Stimulated activated effector memory CD8-positive, alpha-beta T cell treated with anti-CD3 and anti-CD28 coated beads, Interleukin-12 subunit alpha, Interleukin-12 subunit beta, amount 100 ng/mL, for 72 hours (primary cell): ENCODE measurements at regions not wholly inside any gene's neighbourhood (a gene's known extent, or its start where the extent isn't known, plus 50 kb on each side); places are given as distances from the start of the nearest gene placed in this dataset.

Source experiments
- ATAC-seq: fragments of 150-1000 bp; cut with Tn5 transposase; 2 replicates; pipeline ENCODE4 v1.10.0; 2021
- DNase-seq, 2 donors: peaks; one replicate each; pipeline ENCODE4 v3.0.0; 2021 to 2022; ENCODE audit warnings: low spot score in 2 of 2
- H3K27ac Mint-ChIP-seq: one replicate; pipeline ENCODE4 v1.8.0; 2022; ENCODE audit warnings: mild to moderate bottlenecking, mixed read lengths
- H3K36me3 Mint-ChIP-seq: one replicate; pipeline ENCODE4 v1.8.0; 2022; ENCODE audit warnings: mild to moderate bottlenecking, mixed read lengths
- H3K4me1 Mint-ChIP-seq: one replicate; pipeline ENCODE4 v1.8.0; 2022; ENCODE audit warnings: mixed read lengths
- H3K4me3 Mint-ChIP-seq: one replicate; pipeline ENCODE4 v1.8.0; 2022; ENCODE audit warnings: mild to moderate bottlenecking, mixed read lengths
- H3K9me3 Mint-ChIP-seq: one replicate; pipeline ENCODE4 v1.8.0; 2022; ENCODE audit warnings: mixed read lengths

DNA sequence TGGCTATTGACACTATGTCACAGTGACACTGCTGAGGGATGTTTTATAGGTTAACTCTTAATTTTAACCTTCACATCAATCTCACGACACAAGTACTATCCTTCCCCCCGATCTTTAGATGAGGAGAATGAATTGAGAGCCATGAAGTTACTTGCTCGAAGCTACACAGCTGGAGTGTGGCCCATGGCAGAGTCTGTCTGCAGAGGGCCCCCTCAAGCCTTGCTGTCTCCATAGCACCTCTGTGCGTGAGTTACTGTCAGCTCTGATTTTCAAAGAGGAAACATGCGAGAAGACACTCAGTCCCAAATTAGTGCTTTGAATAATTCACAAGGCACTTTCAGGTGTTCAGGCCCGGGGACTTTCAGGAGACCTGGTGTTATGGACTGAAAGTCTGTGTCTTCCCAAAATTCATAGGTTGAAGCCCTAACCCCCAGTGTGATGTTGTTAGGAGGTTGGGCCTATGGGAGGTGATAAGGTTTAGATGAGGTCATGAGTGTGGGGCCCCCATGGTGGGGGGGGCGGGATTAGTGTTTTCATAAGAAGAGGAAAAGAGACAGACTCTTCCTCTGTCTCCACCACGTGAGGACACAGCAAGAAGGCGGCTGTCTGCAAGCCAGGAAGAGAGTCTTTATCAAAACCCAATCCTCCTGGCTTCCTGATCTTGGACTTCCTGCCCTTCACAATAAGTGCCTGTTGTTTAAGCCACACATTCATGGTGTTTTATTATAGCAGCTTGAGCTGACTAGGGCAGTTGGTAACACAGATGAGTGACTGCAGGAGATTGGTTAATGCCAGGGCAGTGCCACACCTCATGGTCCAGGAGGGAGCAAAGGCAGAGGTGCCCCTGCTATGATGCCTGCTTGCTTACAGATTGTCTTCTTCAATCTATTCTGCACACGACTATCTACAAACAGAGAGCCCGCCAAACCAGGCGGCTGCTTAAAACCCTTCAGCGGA is 281.8 kb downstream of the HAPSTR1 start:
- DNase-seq (no peak), ATAC-seq (no peak)
- Mint-ChIP-seq H3K36me3 (no peaks in the 10 kb centered on the region), H3K4me3 (no peak overlapping the region), H3K4me1 (no peaks in the 10 kb centered on the region), H3K27ac (no peak overlapping the region), H3K9me3 (no peaks in the 10 kb centered on the region)

- no peak for DNase-seq
- no peak overlapping the region for H3K4me3 Mint-ChIP-seq
- H3K27ac Mint-ChIP-seq = no peak overlapping the region
- no peaks in the 10 kb centered on the region for H3K36me3 Mint-ChIP-seq
- no peak for ATAC-seq
- H3K9me3 Mint-ChIP-seq = no peaks in the 10 kb centered on the region
- no peaks in the 10 kb centered on the region for H3K4me1 Mint-ChIP-seq
Observed at GRCh38 chr16:9374061-9374460, 282.6 kb downstream of the HAPSTR1 start.

DNA sequence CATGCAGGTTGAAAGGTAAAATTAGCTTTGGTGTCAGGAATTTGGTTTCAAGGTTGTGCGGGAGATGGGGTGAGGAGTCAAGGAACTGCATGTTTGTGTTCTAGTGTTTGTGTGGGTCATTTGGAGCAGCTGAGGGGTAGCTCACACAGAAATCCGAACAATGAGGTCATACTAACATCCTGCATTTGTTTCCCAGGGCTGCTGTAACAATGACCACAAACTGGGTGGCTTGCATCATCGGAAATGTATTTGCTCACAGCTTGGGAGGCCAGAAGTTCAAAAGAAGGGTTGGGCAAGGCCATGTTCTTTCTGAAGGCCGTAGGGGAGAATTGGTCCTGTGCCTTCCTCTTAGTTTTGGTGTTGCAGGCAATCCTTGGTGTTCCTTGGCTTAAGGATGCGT is 287.4 kb downstream of the HAPSTR1 start:
- Mint-ChIP-seq H3K9me3 (peaks cover 2% of the 10 kb centered on the region), H3K4me3 (no peak overlapping the region), H3K4me1 (no peaks in the 10 kb centered on the region), H3K27ac (no peak overlapping the region), H3K36me3 (no peaks in the 10 kb centered on the region)
- ATAC-seq (no peak), DNase-seq (no peak)

- Mint-ChIP-seq H3K27ac (no peak overlapping the region), H3K36me3 (no peaks in the 10 kb centered on the region), H3K9me3 (peaks cover 3% of the 10 kb centered on the region), H3K4me3 (no peak overlapping the region), H3K4me1 (no peaks in the 10 kb centered on the region)
- no peak for DNase-seq
- no peak for ATAC-seq
Observed at GRCh38 chr16:9380221-9380620, 288.8 kb downstream of the HAPSTR1 start.

GRCh38 chr16:9381399-9381798 is 290.0 kb downstream of the HAPSTR1 start:
- Mint-ChIP-seq H3K4me1 (no peaks in the 10 kb centered on the region), H3K4me3 (no peak overlapping the region), H3K36me3 (no peaks in the 10 kb centered on the region), H3K9me3 (peaks cover 5% of the 10 kb centered on the region), H3K27ac (no peak overlapping the region)
- no peak for DNase-seq
- no peak for ATAC-seq

DNA sequence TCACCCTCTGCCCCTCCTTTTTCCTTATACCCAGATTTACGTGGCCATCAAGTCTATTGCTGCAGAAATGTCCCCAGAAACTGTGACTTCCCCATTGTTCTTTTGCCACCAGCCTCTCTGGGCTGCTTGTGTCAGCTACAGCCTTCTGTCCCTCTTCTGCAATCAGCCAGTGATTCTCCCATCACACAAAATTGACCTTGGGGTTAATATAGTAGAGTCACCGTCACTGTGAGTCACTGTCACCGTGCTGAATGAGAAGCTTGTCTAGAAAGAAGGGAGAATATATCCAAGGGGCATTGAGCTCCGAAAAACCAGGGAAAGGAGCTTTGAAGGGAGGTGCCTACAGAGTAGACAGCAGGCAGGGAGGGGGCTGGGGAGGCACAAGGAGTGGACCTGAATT is 290.5 kb downstream of the HAPSTR1 start:
- no peak overlapping the region for H3K27ac Mint-ChIP-seq
- H3K9me3 Mint-ChIP-seq = peaks cover 5% of the 10 kb centered on the region
- no peak for DNase-seq
- no peaks in the 10 kb centered on the region for H3K4me1 Mint-ChIP-seq
- no peaks in the 10 kb centered on the region for H3K36me3 Mint-ChIP-seq
- ATAC-seq = no peak
- H3K4me3 Mint-ChIP-seq = no peak overlapping the region

DNA sequence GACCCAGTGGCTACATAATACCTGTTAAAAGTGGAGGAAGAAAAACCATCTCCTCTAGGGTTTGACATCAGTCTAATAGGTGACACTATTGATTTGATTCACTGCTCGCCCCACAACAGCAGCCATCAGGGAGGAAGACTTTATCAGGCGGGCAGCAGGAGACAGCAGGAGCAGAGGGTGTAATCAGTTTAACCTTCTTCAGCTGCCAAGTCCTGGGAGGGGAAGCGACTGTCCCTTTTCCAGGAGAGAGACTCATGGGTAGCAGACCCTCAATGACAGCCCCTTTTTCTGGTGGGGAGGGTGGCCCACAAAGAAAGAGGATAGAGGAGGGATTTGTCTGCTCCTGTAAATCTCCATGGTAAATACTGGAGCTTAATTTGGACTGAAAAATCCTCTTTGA is 291.8 kb downstream of the HAPSTR1 start:
- no peak overlapping the region for H3K4me3 Mint-ChIP-seq
- no peak overlapping the region for H3K27ac Mint-ChIP-seq
- H3K36me3 Mint-ChIP-seq = no peaks in the 10 kb centered on the region
- DNase-seq (no peak), ATAC-seq (no peak)
- H3K9me3 Mint-ChIP-seq = peaks cover 10% of the 10 kb centered on the region
- no peaks in the 10 kb centered on the region for H3K4me1 Mint-ChIP-seq

DNA sequence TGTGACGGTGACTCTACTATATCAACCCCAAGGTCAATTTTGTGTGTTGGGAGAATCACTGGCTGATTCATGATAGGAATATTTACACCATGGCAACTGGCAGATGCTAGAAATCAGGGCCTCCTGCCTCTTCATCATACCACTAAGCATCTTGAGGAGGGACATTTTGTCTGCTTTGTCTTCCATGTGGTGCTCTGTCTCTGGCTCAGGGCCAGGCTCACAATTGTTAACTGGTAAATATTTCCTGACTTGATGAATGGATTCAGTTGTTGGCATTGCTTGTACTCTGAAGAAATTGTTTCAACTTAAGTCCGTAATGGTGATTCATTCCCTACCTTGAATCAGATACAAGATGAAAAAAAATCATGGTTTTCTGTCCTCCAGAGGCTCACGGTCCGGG is 292.7 kb downstream of the HAPSTR1 start:
- H3K36me3 Mint-ChIP-seq = no peaks in the 10 kb centered on the region
- peaks cover 14% of the 10 kb centered on the region for H3K9me3 Mint-ChIP-seq
- no peaks in the 10 kb centered on the region for H3K4me1 Mint-ChIP-seq
- no peak overlapping the region for H3K4me3 Mint-ChIP-seq
- no peak overlapping the region for H3K27ac Mint-ChIP-seq
- no peak for ATAC-seq
- DNase-seq = no peak

DNA sequence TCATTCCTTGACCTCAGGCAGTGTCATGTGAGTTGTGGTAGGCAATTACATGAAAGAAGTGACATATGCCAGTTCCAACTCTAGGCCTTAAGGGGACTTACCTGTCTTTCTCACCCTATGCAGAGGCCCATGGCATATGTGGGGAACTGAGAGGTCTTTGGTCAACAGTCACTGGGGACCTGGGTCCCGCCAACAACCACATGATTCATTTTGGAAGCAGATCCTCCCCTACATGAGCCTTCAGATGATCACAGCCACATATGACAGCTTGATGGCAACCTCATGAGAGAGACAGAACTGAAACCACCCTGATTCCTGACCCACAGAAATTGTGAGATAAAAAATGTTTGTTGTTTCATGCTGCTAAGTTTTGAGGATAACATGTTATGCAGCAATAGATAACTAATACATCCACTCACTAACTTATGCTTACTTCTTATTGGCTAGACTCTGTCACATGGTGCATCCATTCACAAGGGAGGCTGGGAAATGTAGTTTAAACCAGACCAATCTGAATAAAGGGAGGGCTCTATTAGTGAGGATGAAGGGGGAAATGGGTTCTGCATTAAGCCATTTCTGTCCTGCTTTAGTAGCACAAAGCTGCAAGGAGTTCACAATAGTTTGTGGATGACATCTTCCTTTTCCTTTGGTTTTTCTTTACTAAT is 298.2 kb downstream of the HAPSTR1 start:
- no peak for DNase-seq
- H3K9me3 Mint-ChIP-seq = peaks cover 14% of the 10 kb centered on the region

DNA sequence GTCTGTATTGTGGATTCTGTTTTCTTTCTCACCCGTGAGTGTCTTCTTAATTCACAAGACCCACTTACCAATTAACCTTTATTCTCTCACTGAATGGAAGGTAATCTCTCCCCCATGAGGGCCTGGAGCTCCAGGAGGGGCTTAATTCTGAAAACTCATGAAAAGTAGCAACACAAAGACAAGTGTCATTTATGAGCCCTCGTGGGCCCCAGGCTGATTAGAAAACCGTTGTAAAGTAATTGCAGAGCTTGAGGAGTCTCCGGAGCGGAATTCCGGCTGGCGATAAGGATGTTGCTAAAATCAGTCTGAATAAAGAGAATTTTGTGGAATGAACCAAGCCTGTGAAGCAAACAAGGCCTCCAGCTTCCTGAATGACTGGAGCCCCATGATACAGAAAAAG is 301.5 kb downstream of the HAPSTR1 start:
- H3K9me3 Mint-ChIP-seq = peaks cover 20% of the 10 kb centered on the region

More for the DNA sequence above, 298.2 kb downstream of the HAPSTR1 start:
- Mint-ChIP-seq H3K27ac (no peak overlapping the region), H3K4me3 (no peak overlapping the region), H3K36me3 (no peaks in the 10 kb centered on the region), H3K4me1 (no peaks in the 10 kb centered on the region)
- no peak for ATAC-seq

GRCh38 chr16:9393591-9393990 is 302.1 kb downstream of the HAPSTR1 start:
- Mint-ChIP-seq H3K4me3 (no peak overlapping the region), H3K4me1 (no peaks in the 10 kb centered on the region), H3K27ac (no peak overlapping the region), H3K36me3 (no peaks in the 10 kb centered on the region), H3K9me3 (peaks cover 17% of the 10 kb centered on the region)
- no peak for ATAC-seq
- no peak for DNase-seq

More for the DNA sequence above, 301.5 kb downstream of the HAPSTR1 start:
- ATAC-seq = no peak
- DNase-seq = no peak
- no peak overlapping the region for H3K27ac Mint-ChIP-seq
- no peak overlapping the region for H3K4me3 Mint-ChIP-seq
- H3K36me3 Mint-ChIP-seq = no peaks in the 10 kb centered on the region
- no peaks in the 10 kb centered on the region for H3K4me1 Mint-ChIP-seq

DNA sequence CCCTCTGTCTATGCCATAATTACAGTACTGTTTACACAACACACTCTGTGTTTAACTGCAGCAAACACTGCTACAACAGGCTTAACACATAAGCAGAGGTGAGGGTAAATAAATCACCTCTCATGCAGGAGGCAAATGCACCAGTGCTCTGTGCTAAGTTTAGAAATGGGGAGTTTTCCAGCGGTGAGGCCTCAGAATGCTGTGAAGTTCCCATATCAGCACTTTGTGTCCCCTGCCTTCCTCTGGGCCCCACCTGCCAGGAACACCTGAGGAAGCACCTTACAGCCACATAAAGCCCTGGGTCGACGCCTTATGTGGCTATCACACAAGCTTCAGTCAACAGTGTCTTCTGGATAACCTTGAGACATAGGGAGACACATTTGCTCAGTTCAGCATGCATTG is 304.5 kb downstream of the HAPSTR1 start:
- Mint-ChIP-seq H3K27ac (no peak overlapping the region), H3K9me3 (peaks cover 14% of the 10 kb centered on the region), H3K36me3 (no peaks in the 10 kb centered on the region), H3K4me3 (no peak overlapping the region), H3K4me1 (no peaks in the 10 kb centered on the region)
- ATAC-seq (no peak), DNase-seq (no peak)

DNA sequence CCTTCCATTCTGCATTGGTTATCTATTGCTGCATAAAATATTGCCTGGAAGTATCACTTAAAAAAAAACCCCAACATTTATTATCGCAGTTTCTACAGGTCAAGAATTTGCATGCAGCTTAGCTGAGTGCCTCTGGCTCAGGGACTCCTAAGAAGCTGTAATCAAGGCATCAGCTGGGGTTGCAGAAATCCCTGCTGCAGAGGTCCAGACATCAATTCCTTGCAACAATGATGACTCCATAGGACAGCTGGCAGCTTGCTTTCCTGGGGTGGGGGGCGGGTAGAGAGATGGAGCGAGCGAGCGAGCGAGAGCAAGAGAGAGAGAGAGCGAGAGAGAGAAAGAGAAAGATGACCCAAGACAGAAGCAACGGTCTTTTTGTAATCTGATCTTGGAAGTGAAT is 308.1 kb downstream of the HAPSTR1 start:
- DNase-seq = no peak

DNA sequence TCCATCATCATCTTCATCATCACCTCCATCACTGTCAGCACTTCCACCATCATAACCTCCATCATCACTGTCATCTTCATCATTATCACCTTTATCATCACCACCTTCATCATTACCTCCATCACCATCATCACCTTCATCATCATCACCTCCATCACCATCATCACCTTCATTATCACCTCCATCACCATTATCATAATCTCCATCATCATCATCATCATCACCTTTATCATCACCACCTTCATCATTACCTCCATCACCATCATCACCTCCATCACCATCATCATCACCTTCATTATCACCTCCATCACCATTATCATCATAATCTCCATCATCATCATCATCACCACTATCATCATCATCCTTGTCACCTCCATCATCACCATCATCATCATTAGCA is 309.7 kb downstream of the HAPSTR1 start:
- Mint-ChIP-seq H3K27ac (no peak overlapping the region), H3K36me3 (no peaks in the 10 kb centered on the region), H3K4me3 (no peak overlapping the region), H3K4me1 (no peaks in the 10 kb centered on the region), H3K9me3 (peaks cover 9% of the 10 kb centered on the region)
- DNase-seq = no peak
- ATAC-seq = no peak

More for the DNA sequence above, 308.1 kb downstream of the HAPSTR1 start:
- Mint-ChIP-seq H3K4me3 (no peak overlapping the region), H3K9me3 (peaks cover 12% of the 10 kb centered on the region), H3K27ac (no peak overlapping the region), H3K36me3 (no peaks in the 10 kb centered on the region), H3K4me1 (no peaks in the 10 kb centered on the region)
- ATAC-seq = no peak

DNA sequence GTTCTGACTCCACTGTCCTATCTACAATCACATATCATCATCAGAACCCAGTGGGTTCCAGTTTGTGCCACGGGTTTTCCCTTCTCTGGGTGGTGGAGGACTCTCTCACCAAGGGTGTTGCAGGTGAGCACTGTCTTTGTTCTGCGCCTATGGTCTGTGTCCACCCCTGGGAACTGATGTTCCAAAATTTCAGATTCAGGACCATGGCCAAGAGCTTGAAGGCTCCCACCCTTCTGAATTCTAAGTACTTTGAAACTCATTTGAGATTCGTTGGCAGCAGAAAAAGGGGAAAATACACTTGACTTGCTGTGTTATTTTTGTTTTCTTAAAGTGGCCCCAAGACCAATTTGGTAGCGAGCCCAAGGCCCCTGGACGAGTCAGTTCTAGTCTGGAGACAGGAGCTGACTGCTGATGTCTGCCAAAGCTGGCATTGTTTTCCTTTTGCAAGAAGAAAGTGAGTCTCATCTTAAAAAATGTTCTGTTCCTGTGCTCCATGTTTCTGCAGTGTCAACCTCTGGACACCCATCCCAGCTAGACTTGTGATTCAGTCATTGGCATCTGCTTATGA is 310.9 kb downstream of the HAPSTR1 start:
- no peak for DNase-seq
- H3K36me3 Mint-ChIP-seq = no peaks in the 10 kb centered on the region
- no peak overlapping the region for H3K4me3 Mint-ChIP-seq
- H3K4me1 Mint-ChIP-seq = no peaks in the 10 kb centered on the region
- H3K9me3 Mint-ChIP-seq = peaks cover 6% of the 10 kb centered on the region
- H3K27ac Mint-ChIP-seq = no peak overlapping the region
- no peak for ATAC-seq

DNA sequence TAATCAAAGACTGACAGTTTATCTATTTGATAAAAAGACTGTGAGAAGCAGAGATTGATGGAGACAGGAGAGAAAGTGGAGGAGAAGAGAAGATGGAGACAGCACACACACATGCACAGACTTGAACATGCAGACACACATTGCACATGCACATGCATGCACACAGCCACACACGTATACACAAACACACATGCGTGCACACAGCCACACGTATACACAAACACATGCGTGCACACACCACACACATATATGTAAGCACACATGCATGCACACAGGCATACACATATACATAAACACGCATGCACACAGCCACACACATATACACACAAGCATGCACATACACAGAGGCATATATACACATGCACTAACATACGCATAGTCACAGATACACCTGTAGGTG is 313.4 kb downstream of the HAPSTR1 start:
- Mint-ChIP-seq H3K27ac (no peak overlapping the region), H3K9me3 (peaks cover 3% of the 10 kb centered on the region), H3K4me3 (no peak overlapping the region), H3K4me1 (no peaks in the 10 kb centered on the region), H3K36me3 (no peaks in the 10 kb centered on the region)
- DNase-seq = no peak
- no peak for ATAC-seq
